ENCODE measurements at regions not wholly inside any gene's neighbourhood (a gene's known extent, or its start where the extent isn't known, plus 50 kb on each side); places are given as distances from the start of the nearest gene placed in this dataset.

- DNase-seq (ENCODE audit: low spot score) = no peak
- H3K4me3 ChIP-seq = peak overlapping the region in 1 of 2 donors; percentile 40
Observed at GRCh38 chr6:170023620-170024521, 267.0 kb downstream of the DLL1 start.

GRCh38 chr6:170022827-170023619 lies 267.9 kb downstream of the DLL1 start:
- Histone ChIP-seq H3K27me3 (no peaks in the 10 kb centered on the region), H3K9me3 (no peaks in the 10 kb centered on the region), H3K4me1 (peaks cover 0 to 24% of the 10 kb centered on the region in 2 donors), H3K36me3 (no peaks in the 10 kb centered on the region), H3K4me3 (peak overlapping the region in 1 of 2 donors; percentile 40), H3K27ac (peak overlapping the region; percentile 39 to 48)
- DNase-seq (ENCODE audit: low spot score) = no peak
- peak in 1 of 2 donors; percentile 23 for TF ChIP-seq CTCF (IDR thresholded peaks at IDR 0.05)

More at GRCh38 chr6:170023620-170024521, 267.0 kb downstream of the DLL1 start:
- H3K36me3 ChIP-seq = no peaks in the 10 kb centered on the region
- H3K9me3 ChIP-seq = no peaks in the 10 kb centered on the region
- H3K27me3 ChIP-seq = no peaks in the 10 kb centered on the region
- no peak for TF ChIP-seq CTCF (IDR thresholded peaks at IDR 0.05)
- peak overlapping the region; percentile 39 to 48 for H3K27ac ChIP-seq
- H3K4me1 ChIP-seq = peaks cover 0 to 24% of the 10 kb centered on the region in 2 donors

DNA sequence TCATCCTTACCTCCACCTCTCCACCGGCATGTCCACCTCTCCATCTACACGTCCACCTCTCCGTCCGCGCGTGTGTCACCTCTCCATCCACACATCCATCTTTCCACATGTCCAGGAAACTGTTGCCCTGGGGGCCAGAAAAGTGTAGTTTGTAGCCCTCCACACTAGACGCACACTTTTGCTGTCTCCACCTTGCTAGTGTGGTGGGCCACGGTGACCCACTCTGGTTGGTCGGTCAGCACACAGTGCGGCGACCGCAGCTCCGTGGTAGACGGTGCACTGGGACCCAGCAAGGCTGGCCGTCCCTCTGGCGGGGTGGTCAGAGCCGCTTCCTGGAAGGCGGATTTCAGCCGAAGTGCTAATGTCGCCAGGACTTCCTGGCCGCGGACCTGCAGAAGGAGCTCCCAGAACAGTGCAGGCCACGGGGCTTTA lies 268.6 kb downstream of the DLL1 start:
- no peaks in the 10 kb centered on the region for H3K27me3 ChIP-seq
- H3K27ac ChIP-seq = no peak overlapping the region
- H3K36me3 ChIP-seq = no peaks in the 10 kb centered on the region
- no peak for DNase-seq (ENCODE audit: low spot score)
- TF ChIP-seq CTCF (IDR thresholded peaks at IDR 0.05) = no peak
- H3K9me3 ChIP-seq = no peaks in the 10 kb centered on the region
- peaks cover 0 to 24% of the 10 kb centered on the region in 2 donors for H3K4me1 ChIP-seq
- no peak overlapping the region for H3K4me3 ChIP-seq

DNA sequence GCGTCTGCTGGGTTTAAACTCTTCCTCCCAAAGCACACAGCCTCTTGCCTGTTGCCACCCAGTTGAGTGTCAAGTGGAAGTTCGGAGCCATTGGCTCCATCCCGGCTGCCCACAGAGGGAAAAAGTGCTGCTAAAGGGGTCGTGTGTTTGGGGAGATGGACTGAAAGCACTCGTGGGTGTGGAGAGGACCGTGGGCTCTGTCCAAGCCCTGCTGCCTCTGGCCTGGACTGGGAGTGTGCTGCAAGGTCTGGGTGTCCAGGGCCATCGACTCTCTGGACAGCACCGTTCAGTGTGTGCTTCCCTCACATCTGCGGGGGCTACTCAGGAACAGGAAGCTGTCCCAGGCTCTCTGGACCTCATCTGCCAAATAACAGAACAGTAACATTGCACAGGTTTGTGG lies 269.3 kb downstream of the DLL1 start:
- Histone ChIP-seq H3K4me3 (no peak overlapping the region), H3K27ac (no peak overlapping the region)
- no peak for TF ChIP-seq CTCF (IDR thresholded peaks at IDR 0.05)

GRCh38 chr6:170019818-170020583 lies 268.6 kb downstream of the ERMARD start:
- no peak overlapping the region for H3K4me3 ChIP-seq
- no peak for DNase-seq (ENCODE audit: low spot score)
- H3K27me3 ChIP-seq = no peaks in the 10 kb centered on the region
- H3K4me1 ChIP-seq = peaks cover 0 to 17% of the 10 kb centered on the region in 2 donors
- no peak for TF ChIP-seq CTCF (IDR thresholded peaks at IDR 0.05)
- H3K9me3 ChIP-seq = no peaks in the 10 kb centered on the region
- no peaks in the 10 kb centered on the region for H3K36me3 ChIP-seq
- H3K27ac ChIP-seq = peak overlapping the region in 1 of 2 donors; percentile 6

More for the DNA sequence above, 269.3 kb downstream of the DLL1 start:
- peaks cover 0 to 24% of the 10 kb centered on the region in 2 donors for H3K4me1 ChIP-seq
- H3K27me3 ChIP-seq = no peaks in the 10 kb centered on the region
- DNase-seq (ENCODE audit: low spot score) = no peak
- no peaks in the 10 kb centered on the region for H3K36me3 ChIP-seq
- H3K9me3 ChIP-seq = no peaks in the 10 kb centered on the region
